NCI-H146 (cell line): ENCODE measurements at regions not wholly inside any gene's neighbourhood (a gene's known extent, or its start where the extent isn't known, plus 50 kb on each side); places are given as distances from the start of the nearest gene placed in this dataset.
"Not testable (repeated sequence)": the region's sequence is repeated elsewhere in the genome, so short reads cannot be mapped to it uniquely, and the experiment has no call there.

Experiments
- DNase-seq: peaks from one replicate; lab custom pipeline; 2025; lab: John Stamatoyannopoulos, UW

GRCh38 chr2:87540242-87540641, 207.6 kb upstream of the PLGLB2 start:
- DNase-seq = not testable (repeated sequence)

- DNase-seq = not testable (repeated sequence)
Observed at GRCh38 chr2:87542599-87543174, 205.2 kb upstream of the PLGLB2 start.

GRCh38 chr2:87543797-87544196, 204.1 kb upstream of the PLGLB2 start:
- not testable (repeated sequence) for DNase-seq

- DNase-seq = not testable (repeated sequence)
Observed at GRCh38 chr2:87547106-87547505, 200.8 kb upstream of the PLGLB2 start.

GRCh38 chr2:87547966-87548365, 199.9 kb upstream of the PLGLB2 start:
- DNase-seq = not testable (repeated sequence)

GRCh38 chr2:87548681-87549536, 199.0 kb upstream of the PLGLB2 start:
- not testable (repeated sequence) for DNase-seq

- DNase-seq = not testable (repeated sequence)
Observed at GRCh38 chr2:87549561-87550202, 198.2 kb upstream of the PLGLB2 start.

- DNase-seq = not testable (repeated sequence)
Observed at GRCh38 chr2:87554678-87555077, 193.2 kb upstream of the PLGLB2 start.

GRCh38 chr2:87555082-87555481, 192.8 kb upstream of the PLGLB2 start:
- DNase-seq = not testable (repeated sequence)

GRCh38 chr2:87559001-87559400, 188.9 kb upstream of the PLGLB2 start:
- not testable (repeated sequence) for DNase-seq

GRCh38 chr2:87559735-87560134, 188.2 kb upstream of the PLGLB2 start:
- not testable (repeated sequence) for DNase-seq

- not testable (repeated sequence) for DNase-seq
Observed at GRCh38 chr2:87565116-87565515, 182.8 kb upstream of the PLGLB2 start.

- not testable (repeated sequence) for DNase-seq
Observed at GRCh38 chr2:87566531-87566930, 181.4 kb upstream of the PLGLB2 start.

- not testable (repeated sequence) for DNase-seq
Observed at GRCh38 chr2:87567093-87567492, 180.8 kb upstream of the PLGLB2 start.

GRCh38 chr2:87567912-87568311, 180.0 kb upstream of the PLGLB2 start:
- DNase-seq = not testable (repeated sequence)

- not testable (repeated sequence) for DNase-seq
Observed at GRCh38 chr2:87568554-87569278, 179.2 kb upstream of the PLGLB2 start.

GRCh38 chr2:87569689-87570397, 178.0 kb upstream of the PLGLB2 start:
- not testable (repeated sequence) for DNase-seq

GRCh38 chr2:87571889-87572465, 175.9 kb upstream of the PLGLB2 start:
- not testable (repeated sequence) for DNase-seq

GRCh38 chr2:87572906-87573305, 175.0 kb upstream of the PLGLB2 start:
- not testable (repeated sequence) for DNase-seq

GRCh38 chr2:87573386-87574192, 174.3 kb upstream of the PLGLB2 start:
- not testable (repeated sequence) for DNase-seq
